ENCODE measurements at regions not wholly inside any gene's neighbourhood (a gene's known extent, or its start where the extent isn't known, plus 50 kb on each side); places are given as distances from the start of the nearest gene placed in this dataset.

DNA sequence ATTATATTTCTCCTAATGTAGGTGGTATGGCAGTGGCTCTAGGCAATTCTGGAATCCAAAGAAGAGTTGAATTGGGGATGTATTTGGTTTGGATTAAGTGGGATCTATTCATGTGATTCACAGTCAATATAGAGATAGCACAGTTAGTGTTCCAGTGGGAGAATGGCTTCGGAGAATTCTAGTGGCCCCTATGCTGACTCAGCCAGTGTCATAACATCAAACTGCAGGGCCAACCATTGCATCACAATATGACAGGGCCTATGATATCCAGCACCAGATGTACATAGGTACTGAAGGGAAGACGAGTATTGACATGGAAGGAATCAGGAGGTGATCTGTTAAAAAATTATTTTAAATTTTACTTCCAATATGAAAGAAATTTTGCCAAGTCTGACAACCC lies 302.8 kb upstream of the UBE2E2 start:
- no peak for ATAC-seq
- TF ChIP-seq, protein P1, sequence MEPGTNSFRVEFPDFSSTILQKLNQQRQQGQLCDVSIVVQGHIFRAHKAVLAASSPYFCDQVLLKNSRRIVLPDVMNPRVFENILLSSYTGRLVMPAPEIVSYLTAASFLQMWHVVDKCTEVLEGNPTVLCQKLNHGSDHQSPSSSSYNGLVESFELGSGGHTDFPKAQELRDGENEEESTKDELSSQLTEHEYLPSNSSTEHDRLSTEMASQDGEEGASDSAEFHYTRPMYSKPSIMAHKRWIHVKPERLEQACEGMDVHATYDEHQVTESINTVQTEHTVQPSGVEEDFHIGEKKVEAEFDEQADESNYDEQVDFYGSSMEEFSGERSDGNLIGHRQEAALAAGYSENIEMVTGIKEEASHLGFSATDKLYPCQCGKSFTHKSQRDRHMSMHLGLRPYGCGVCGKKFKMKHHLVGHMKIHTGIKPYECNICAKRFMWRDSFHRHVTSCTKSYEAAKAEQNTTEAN (CRISPR knock-in tag; IDR thresholded peaks at IDR 0.05) = no peak
- TF ChIP-seq, protein P2, sequence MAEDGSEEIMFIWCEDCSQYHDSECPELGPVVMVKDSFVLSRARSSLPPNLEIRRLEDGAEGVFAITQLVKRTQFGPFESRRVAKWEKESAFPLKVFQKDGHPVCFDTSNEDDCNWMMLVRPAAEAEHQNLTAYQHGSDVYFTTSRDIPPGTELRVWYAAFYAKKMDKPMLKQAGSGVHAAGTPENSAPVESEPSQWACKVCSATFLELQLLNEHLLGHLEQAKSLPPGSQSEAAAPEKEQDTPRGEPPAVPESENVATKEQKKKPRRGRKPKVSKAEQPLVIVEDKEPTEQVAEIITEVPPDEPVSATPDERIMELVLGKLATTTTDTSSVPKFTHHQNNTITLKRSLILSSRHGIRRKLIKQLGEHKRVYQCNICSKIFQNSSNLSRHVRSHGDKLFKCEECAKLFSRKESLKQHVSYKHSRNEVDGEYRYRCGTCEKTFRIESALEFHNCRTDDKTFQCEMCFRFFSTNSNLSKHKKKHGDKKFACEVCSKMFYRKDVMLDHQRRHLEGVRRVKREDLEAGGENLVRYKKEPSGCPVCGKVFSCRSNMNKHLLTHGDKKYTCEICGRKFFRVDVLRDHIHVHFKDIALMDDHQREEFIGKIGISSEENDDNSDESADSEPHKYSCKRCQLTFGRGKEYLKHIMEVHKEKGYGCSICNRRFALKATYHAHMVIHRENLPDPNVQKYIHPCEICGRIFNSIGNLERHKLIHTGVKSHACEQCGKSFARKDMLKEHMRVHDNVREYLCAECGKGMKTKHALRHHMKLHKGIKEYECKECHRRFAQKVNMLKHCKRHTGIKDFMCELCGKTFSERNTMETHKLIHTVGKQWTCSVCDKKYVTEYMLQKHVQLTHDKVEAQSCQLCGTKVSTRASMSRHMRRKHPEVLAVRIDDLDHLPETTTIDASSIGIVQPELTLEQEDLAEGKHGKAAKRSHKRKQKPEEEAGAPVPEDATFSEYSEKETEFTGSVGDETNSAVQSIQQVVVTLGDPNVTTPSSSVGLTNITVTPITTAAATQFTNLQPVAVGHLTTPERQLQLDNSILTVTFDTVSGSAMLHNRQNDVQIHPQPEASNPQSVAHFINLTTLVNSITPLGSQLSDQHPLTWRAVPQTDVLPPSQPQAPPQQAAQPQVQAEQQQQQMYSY (CRISPR knock-in tag; IDR thresholded peaks at IDR 0.05) = no peak
- no peak for TF ChIP-seq ZNF232 (CRISPR knock-in tag; IDR thresholded peaks at IDR 0.05)
- no peak for TF ChIP-seq SP1 (CRISPR knock-in tag; conservative IDR thresholded peaks at IDR 0.05)
- no peak for TF ChIP-seq PRRX2 (CRISPR knock-in tag; IDR thresholded peaks at IDR 0.05)
- TF ChIP-seq, protein P3, sequence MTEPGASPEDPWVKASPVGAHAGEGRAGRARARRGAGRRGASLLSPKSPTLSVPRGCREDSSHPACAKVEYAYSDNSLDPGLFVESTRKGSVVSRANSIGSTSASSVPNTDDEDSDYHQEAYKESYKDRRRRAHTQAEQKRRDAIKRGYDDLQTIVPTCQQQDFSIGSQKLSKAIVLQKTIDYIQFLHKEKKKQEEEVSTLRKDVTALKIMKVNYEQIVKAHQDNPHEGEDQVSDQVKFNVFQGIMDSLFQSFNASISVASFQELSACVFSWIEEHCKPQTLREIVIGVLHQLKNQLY (CRISPR knock-in tag; IDR thresholded peaks at IDR 0.05) = no peak
- TF ChIP-seq, protein P4, sequence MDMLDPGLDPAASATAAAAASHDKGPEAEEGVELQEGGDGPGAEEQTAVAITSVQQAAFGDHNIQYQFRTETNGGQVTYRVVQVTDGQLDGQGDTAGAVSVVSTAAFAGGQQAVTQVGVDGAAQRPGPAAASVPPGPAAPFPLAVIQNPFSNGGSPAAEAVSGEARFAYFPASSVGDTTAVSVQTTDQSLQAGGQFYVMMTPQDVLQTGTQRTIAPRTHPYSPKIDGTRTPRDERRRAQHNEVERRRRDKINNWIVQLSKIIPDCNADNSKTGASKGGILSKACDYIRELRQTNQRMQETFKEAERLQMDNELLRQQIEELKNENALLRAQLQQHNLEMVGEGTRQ (CRISPR knock-in tag; IDR thresholded peaks at IDR 0.05) = no peak
- TF ChIP-seq SMAD3 (CRISPR knock-in tag; IDR thresholded peaks at IDR 0.05; ENCODE audit: borderline replicate concordance) = no peak
- TF ChIP-seq, protein P5, sequence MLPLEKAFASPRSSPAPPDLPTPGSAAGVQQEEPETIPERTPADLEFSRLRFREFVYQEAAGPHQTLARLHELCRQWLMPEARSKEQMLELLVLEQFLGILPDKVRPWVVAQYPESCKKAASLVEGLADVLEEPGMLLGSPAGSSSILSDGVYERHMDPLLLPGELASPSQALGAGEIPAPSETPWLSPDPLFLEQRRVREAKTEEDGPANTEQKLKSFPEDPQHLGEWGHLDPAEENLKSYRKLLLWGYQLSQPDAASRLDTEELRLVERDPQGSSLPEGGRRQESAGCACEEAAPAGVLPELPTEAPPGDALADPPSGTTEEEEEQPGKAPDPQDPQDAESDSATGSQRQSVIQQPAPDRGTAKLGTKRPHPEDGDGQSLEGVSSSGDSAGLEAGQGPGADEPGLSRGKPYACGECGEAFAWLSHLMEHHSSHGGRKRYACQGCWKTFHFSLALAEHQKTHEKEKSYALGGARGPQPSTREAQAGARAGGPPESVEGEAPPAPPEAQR (CRISPR knock-in tag; IDR thresholded peaks at IDR 0.05) = no peak
- POLR2A ChIA-PET = no interaction called here
- Mint-ChIP-seq H3K4me1 (no peaks in the 10 kb centered on the region), H3K27ac (no peak overlapping the region), H3K36me3 (peaks cover 9% of the 10 kb centered on the region), H3K4me3 (no peak overlapping the region), H3K9me3 (peaks cover 32% of the 10 kb centered on the region), H3K27me3 (ENCODE audit: low read depth) (no peaks in the 10 kb centered on the region)
- CTCF ChIA-PET = no interaction called here
- DNase-seq (ENCODE audit: low spot score) = no peak

DNA sequence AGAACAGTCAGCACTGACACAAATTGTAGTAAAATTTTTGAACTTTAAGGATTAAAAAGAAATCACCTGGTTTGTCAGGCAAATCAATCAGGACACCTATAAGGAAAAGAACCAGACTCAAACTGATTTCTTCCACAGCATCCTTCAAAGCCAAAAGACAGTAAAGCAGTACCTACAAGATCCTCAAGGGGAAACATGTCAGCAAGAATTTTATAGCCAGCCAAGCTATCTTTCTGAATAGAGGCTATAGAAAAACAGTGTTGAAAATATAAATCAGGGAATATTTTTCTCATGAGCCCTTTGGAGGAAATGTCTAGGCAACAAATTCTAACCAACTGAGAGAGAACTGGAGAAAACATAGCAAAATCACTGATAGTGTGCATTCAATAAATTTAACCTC lies 301.4 kb upstream of the UBE2E2 start:
- DNase-seq (ENCODE audit: low spot score) = no peak
- TF ChIP-seq, protein P6, sequence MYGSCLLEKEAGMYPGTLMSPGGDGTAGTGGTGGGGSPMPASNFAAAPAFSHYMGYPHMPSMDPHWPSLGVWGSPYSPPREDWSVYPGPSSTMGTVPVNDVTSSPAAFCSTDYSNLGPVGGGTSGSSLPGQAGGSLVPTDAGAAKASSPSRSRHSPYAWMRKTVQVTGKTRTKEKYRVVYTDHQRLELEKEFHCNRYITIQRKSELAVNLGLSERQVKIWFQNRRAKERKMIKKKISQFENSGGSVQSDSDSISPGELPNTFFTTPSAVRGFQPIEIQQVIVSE (CRISPR knock-in tag; IDR thresholded peaks at IDR 0.05; ENCODE audit: borderline replicate concordance) = no peak
- TF ChIP-seq, protein P7, sequence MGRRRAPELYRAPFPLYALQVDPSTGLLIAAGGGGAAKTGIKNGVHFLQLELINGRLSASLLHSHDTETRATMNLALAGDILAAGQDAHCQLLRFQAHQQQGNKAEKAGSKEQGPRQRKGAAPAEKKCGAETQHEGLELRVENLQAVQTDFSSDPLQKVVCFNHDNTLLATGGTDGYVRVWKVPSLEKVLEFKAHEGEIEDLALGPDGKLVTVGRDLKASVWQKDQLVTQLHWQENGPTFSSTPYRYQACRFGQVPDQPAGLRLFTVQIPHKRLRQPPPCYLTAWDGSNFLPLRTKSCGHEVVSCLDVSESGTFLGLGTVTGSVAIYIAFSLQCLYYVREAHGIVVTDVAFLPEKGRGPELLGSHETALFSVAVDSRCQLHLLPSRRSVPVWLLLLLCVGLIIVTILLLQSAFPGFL (CRISPR knock-in tag; IDR thresholded peaks at IDR 0.05; ENCODE audit: borderline replicate concordance) = no peak
- TF ChIP-seq, protein P8, sequence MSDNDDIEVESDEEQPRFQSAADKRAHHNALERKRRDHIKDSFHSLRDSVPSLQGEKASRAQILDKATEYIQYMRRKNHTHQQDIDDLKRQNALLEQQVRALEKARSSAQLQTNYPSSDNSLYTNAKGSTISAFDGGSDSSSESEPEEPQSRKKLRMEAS (CRISPR knock-in tag; IDR thresholded peaks at IDR 0.05) = no peak
- Mint-ChIP-seq H3K4me3 (no peak overlapping the region), H3K36me3 (peaks cover 9% of the 10 kb centered on the region), H3K4me1 (no peaks in the 10 kb centered on the region), H3K9me3 (peaks cover 32% of the 10 kb centered on the region), H3K27ac (no peak overlapping the region), H3K27me3 (ENCODE audit: low read depth) (no peaks in the 10 kb centered on the region)
- CTCF ChIA-PET = no interaction called here
- POLR2A ChIA-PET = no interaction called here
- no peak for ATAC-seq

All from WTC11 (cell line).